Kidney (tissue), 13 donors: ENCODE measurements at regions not wholly inside any gene's neighbourhood (a gene's known extent, or its start where the extent isn't known, plus 50 kb on each side); places are given as distances from the start of the nearest gene placed in this dataset.
A peak's percentile ranks its signal among the peaks of the same experiment; 100 is the strongest.

Source experiments
- DNase-seq, 5 donors: peaks; one replicate each; pipeline ENCODE4 v3.0.0-alpha.2; 2013 to 2020
- FAIRE-seq: peaks from 2 replicates; lab custom pipeline; 2012; peaks lifted over from hg19 to GRCh38; lab: Jason Lieb, UNC
- H3K27ac ChIP-seq, 2 donors: one replicate each; pipeline ENCODE4 v1.7.0; 2013; ENCODE audit warnings: low read depth in 2 of 2, low read length in 2 of 2, inconsistent platforms in 1 of 2
- H3K27me3 ChIP-seq: one replicate; pipeline ENCODE4 v1.7.1; 2013; ENCODE audit warnings: low read length, inconsistent platforms; ENCODE audit not compliant: control insufficient read depth, insufficient read depth
- H3K36me3 ChIP-seq, 3 donors: one replicate each; pipeline versions ENCODE4 v1.7.0 to v1.7.1; 2013; ENCODE audit warnings: low read length in 3 of 3, control low read depth in 1 of 3, inconsistent platforms in 1 of 3; ENCODE audit not compliant: insufficient read depth in 3 of 3, control insufficient read depth in 2 of 3
- H3K4me1 ChIP-seq, 3 donors: one replicate each; pipeline versions ENCODE4 v1.7.0 to v1.7.1; 2013; ENCODE audit warnings: low read length in 3 of 3, inconsistent platforms in 1 of 3, low read depth in 1 of 3; ENCODE audit not compliant: control insufficient read depth in 2 of 3, insufficient read depth in 2 of 3
- H3K4me3 ChIP-seq, 3 donors: one replicate each; pipeline versions ENCODE4 v1.7.0 to v1.8.1; 2013; ENCODE audit warnings: low read length in 3 of 3, control low read depth in 1 of 3, inconsistent platforms in 1 of 3
- H3K9ac ChIP-seq, 3 donors: one replicate each; pipeline versions ENCODE4 v1.7.0 to v1.7.1; 2013; ENCODE audit warnings: low read length in 3 of 3, control low read depth in 1 of 3, inconsistent platforms in 1 of 3
- H3K9me3 ChIP-seq, 3 donors: one replicate each; pipeline versions ENCODE4 v1.7.0 to v1.7.1; 2013; ENCODE audit warnings: low read length in 3 of 3, control low read depth in 1 of 3, inconsistent platforms in 1 of 3; ENCODE audit not compliant: control insufficient read depth in 2 of 3, insufficient read depth in 1 of 3
- CTCF ChIP-seq: IDR thresholded peaks from 3 replicates; pipeline ENCODE4 v1.5.1; 2012; ENCODE audit warnings: mild to moderate bottlenecking, moderate library complexity, borderline replicate concordance; ENCODE audit not compliant: insufficient read depth; ENCODE audit errors: extremely low read depth
- intact Hi-C: fragments of 100-400 bp; cut with DNase I; formaldehyde crosslinking; loops from one replicate; pipeline ENCODE4 v1.11.1; 2022
- donor health status: control.
- donor health status: control.
- donor health status: control.
- donor health status: control.
- donor health status: control.
- donor health status: DM: yes; HTN: yes; CAD: no.
- donor health status: Normal renal cell carcinoma (clear cell type).

GRCh38 chr13:58767566-58767965, 1136.0 kb downstream of the PCDH17 start:
- DNase-seq (peak in 2 of 5 donors; percentile 26 to 64), FAIRE-seq (no peak)
- Histone ChIP-seq H3K36me3 (no peaks in the 10 kb centered on the region), H3K4me3 (no peak overlapping the region), H3K4me1 (no peaks in the 10 kb centered on the region), H3K9ac (no peak overlapping the region), H3K27ac (no peak overlapping the region), H3K27me3 (no peaks in the 10 kb centered on the region), H3K9me3 (no peaks in the 10 kb centered on the region)
- intact Hi-C loops: no loop called here
- no peak for TF ChIP-seq CTCF

DNA sequence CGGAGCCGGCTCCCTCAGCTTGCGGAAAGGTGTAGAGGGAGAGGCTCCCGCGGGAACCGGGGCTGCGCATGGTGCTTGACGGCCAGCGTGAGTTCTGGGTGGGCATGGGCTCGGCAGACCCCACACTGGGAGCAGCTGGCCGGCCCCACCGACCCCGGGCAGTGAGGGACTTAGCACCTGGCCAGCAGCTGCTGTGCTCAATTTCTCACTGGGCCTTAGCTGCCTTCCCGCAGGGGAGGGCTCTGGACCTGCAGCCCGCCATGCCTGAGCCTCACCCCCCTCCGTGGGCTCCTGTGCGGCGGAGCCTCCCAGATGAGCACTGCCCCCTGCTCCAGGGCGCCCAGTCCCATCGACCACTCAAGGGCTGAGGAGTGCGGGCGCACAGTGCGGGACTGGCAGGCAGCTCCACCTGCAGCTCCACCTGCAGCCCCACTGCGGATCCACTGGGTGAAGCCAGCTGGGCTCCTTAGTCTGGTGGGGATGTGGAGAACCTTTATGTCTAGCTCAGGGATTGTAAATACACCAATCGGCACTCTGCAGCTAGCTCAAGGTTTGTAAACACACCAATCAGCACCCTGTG, 1141.8 kb downstream of the PCDH17 start:
- intact Hi-C loops: no loop called here
- H3K9me3 ChIP-seq: no peaks in the 10 kb centered on the region
- DNase-seq (peak in 1 of 5 donors; percentile 67), FAIRE-seq (no peak)
- no peaks in the 10 kb centered on the region for H3K4me1 ChIP-seq
- H3K4me3 ChIP-seq: no peak overlapping the region
- no peak overlapping the region for H3K27ac ChIP-seq
- no peaks in the 10 kb centered on the region for H3K27me3 ChIP-seq
- no peak for TF ChIP-seq CTCF
- H3K36me3 ChIP-seq: no peaks in the 10 kb centered on the region
- no peak overlapping the region for H3K9ac ChIP-seq

GRCh38 chr13:58782736-58783135, 1151.2 kb downstream of the PCDH17 start:
- FAIRE-seq (no peak), DNase-seq (no peak)
- no peaks in the 10 kb centered on the region for H3K9me3 ChIP-seq
- H3K4me3 ChIP-seq: no peak overlapping the region
- no peaks in the 10 kb centered on the region for H3K36me3 ChIP-seq
- intact Hi-C loops: no loop called here
- no peak overlapping the region for H3K9ac ChIP-seq
- no peak for TF ChIP-seq CTCF
- no peaks in the 10 kb centered on the region for H3K4me1 ChIP-seq
- no peaks in the 10 kb centered on the region for H3K27me3 ChIP-seq
- no peak overlapping the region for H3K27ac ChIP-seq

GRCh38 chr13:58792854-58793253, 1161.3 kb downstream of the PCDH17 start:
- no peak for FAIRE-seq
- intact Hi-C loops: no loop called here

More at GRCh38 chr13:58792854-58793253, 1161.3 kb downstream of the PCDH17 start:
- Histone ChIP-seq H3K9me3 (no peaks in the 10 kb centered on the region), H3K36me3 (no peaks in the 10 kb centered on the region), H3K4me1 (no peaks in the 10 kb centered on the region), H3K27me3 (no peaks in the 10 kb centered on the region), H3K9ac (no peak overlapping the region), H3K27ac (no peak overlapping the region), H3K4me3 (no peak overlapping the region)
- DNase-seq: no peak
- TF ChIP-seq CTCF: no peak
